H1 (cell line): ENCODE measurements at regions not wholly inside any gene's neighbourhood (a gene's known extent, or its start where the extent isn't known, plus 50 kb on each side); places are given as distances from the start of the nearest gene placed in this dataset.

Experiments
- CTCF ChIA-PET: fragments of 300-600 bp; sonication (Branson Sonifier 250); formaldehyde crosslinking; loops from one replicate; lab custom pipeline; 2021; ENCODE audit not compliant: partially characterized antibody; lab: Charles Lee
- POLR2A ChIA-PET: fragments of 300-600 bp; sonication (Branson Sonifier 250); formaldehyde crosslinking; loops from one replicate; lab custom pipeline; 2021; ENCODE audit warnings: inconsistent platforms; ENCODE audit not compliant: partially characterized antibody; lab: Charles Lee
- DNase-seq, 2 experiments: peaks; one replicate each; pipeline versions ENCODE4 v3.0.0 to v3.0.0-alpha.2; 2010 to 2022; ENCODE audit warnings: low spot score in 2 of 2, low read depth in 1 of 2, mixed read lengths in 1 of 2
- FAIRE-seq: peaks from 2 replicates; lab custom pipeline; 2011; peaks lifted over from hg19 to GRCh38; lab: Jason Lieb, UNC
- H2AFZ ChIP-seq: 2 replicates; pipeline ENCODE4 v1.8.1; 2012; ENCODE audit warnings: low read length, inconsistent platforms
- H2AK5ac ChIP-seq: 2 replicates; pipeline ENCODE4 v1.6.1; 2013; ENCODE audit warnings: low read depth, low read length
- H2BK120ac ChIP-seq: replicated peaks from 2 replicates; pipeline ENCODE3; 2013; ENCODE audit warnings: low read depth, low read length, inconsistent platforms
- H2BK12ac ChIP-seq: 2 replicates; pipeline ENCODE4 v1.6.1; 2013; ENCODE audit warnings: low read depth, low read length
- H2BK15ac ChIP-seq: 2 replicates; pipeline ENCODE4 v1.6.1; 2013; ENCODE audit warnings: low read length
- H2BK20ac ChIP-seq: 2 replicates; pipeline ENCODE4 v1.6.1; 2013; ENCODE audit warnings: low read length
- H2BK5ac ChIP-seq: 2 replicates; pipeline ENCODE4 v1.6.1; 2013; ENCODE audit warnings: low read depth, low read length
- H3K14ac ChIP-seq: 2 replicates; pipeline ENCODE4 v1.6.1; 2013; ENCODE audit warnings: inconsistent platforms; ENCODE audit not compliant: insufficient read length
- H3K18ac ChIP-seq: 2 replicates; pipeline ENCODE4 v1.6.1; 2013; ENCODE audit warnings: low read length; ENCODE audit errors: extremely low read depth
- H3K23ac ChIP-seq: 2 replicates; pipeline ENCODE4 v1.6.1; 2013; ENCODE audit warnings: inconsistent platforms; ENCODE audit not compliant: insufficient read length
- H3K23me2 ChIP-seq: 2 replicates; pipeline ENCODE4 v1.6.1; 2013; ENCODE audit warnings: low read depth, low read length
- H3K27ac ChIP-seq: 2 replicates; pipeline ENCODE4 v1.6.1; 2011; ENCODE audit warnings: low read depth, low read length, inconsistent platforms
- H3K27me3 ChIP-seq, 4 experiments: replicated peaks in 1 of 4; 1 replicate in 1 of 4; 2 replicates in 3 of 4; pipeline versions ENCODE4 v1.6.1 to v1.8.1; 2011 to 2013; ENCODE audit warnings: low read length in 3 of 4, mild to moderate bottlenecking in 3 of 4, inconsistent platforms in 2 of 4, mixed read lengths in 2 of 4, moderate library complexity in 1 of 4; ENCODE audit not compliant: control insufficient read depth in 3 of 4, insufficient read depth in 3 of 4; ENCODE audit errors: extremely low read depth in 1 of 4
- H3K36me3 ChIP-seq, 4 experiments: 2 replicates each; pipeline versions ENCODE4 v1.6.1 to v1.8.1; 2011 to 2013; ENCODE audit warnings: mild to moderate bottlenecking in 4 of 4, low read length in 3 of 4, moderate library complexity in 2 of 4, control low read depth in 1 of 4, inconsistent platforms in 1 of 4; ENCODE audit not compliant: insufficient read depth in 4 of 4, control insufficient read depth in 2 of 4
- H3K4ac ChIP-seq: replicated peaks from 2 replicates; pipeline ENCODE3; 2013; ENCODE audit warnings: low read length, low read depth, mixed read lengths, inconsistent platforms; ENCODE audit not compliant: insufficient read length
- H3K4me1 ChIP-seq, 4 experiments: replicated peaks in 1 of 4; 1 replicate in 1 of 4; 2 replicates in 3 of 4; pipeline versions ENCODE4 v1.6.1 to v1.8.1; 2011 to 2013; ENCODE audit warnings: low read length in 3 of 4, inconsistent platforms in 2 of 4, mixed read lengths in 1 of 4; ENCODE audit not compliant: insufficient read depth in 4 of 4, control insufficient read depth in 3 of 4
- H3K4me2 ChIP-seq, 2 experiments: 2 replicates each; pipeline versions ENCODE4 v1.6.1 to v1.8.1; 2011 to 2013; ENCODE audit warnings: low read depth in 2 of 2, low read length in 2 of 2, control low read depth in 1 of 2, inconsistent platforms in 1 of 2, mild to moderate bottlenecking in 1 of 2; ENCODE audit not compliant: insufficient read depth in 1 of 2
- H3K4me3 ChIP-seq, 4 experiments: fragments of 200-600, 300-600 bp in 1 of 4; sonication (generic), shearing (Covaris generic), sonication (Bioruptor Twin) in 1 of 4; 2 replicates each; pipeline versions ENCODE4 v1.5.1 to v1.8.1; 2011 to 2016; ENCODE audit warnings: low read length in 4 of 4, low read depth in 3 of 4, control low read depth in 2 of 4, inconsistent platforms in 2 of 4, mild to moderate bottlenecking in 2 of 4, mixed read lengths in 1 of 4, moderate library complexity in 1 of 4; ENCODE audit not compliant: insufficient read depth in 2 of 4; ENCODE audit errors: extremely low read depth in 1 of 4
- H3K56ac ChIP-seq: replicated peaks from 2 replicates; pipeline ENCODE3; 2013; ENCODE audit warnings: low read depth, mild to moderate bottlenecking, mixed read lengths, low read length, inconsistent platforms; ENCODE audit not compliant: insufficient read length
- H3K79me1 ChIP-seq: 2 replicates; pipeline ENCODE4 v1.6.1; 2013; ENCODE audit warnings: low read depth, low read length, control low read depth
- H3K79me2 ChIP-seq, 2 experiments: 2 replicates each; pipeline versions ENCODE4 v1.6.1 to v1.8.1; 2012 to 2013; ENCODE audit warnings: low read length in 2 of 2, mild to moderate bottlenecking in 2 of 2, inconsistent platforms in 1 of 2; ENCODE audit not compliant: insufficient read depth in 2 of 2, control insufficient read depth in 1 of 2
- H3K9ac ChIP-seq, 4 experiments: replicated peaks in 1 of 4; 1 replicate in 1 of 4; 2 replicates in 3 of 4; pipeline versions ENCODE4 v1.6.1 to v1.8.1; 2011 to 2013; ENCODE audit warnings: low read depth in 3 of 4, low read length in 3 of 4, control low read depth in 2 of 4, mild to moderate bottlenecking in 2 of 4, moderate library complexity in 2 of 4, inconsistent platforms in 1 of 4; ENCODE audit errors: extremely low read depth in 1 of 4
- H3K9me3 ChIP-seq, 2 experiments: 2 replicates each; pipeline versions ENCODE4 v1.6.1 to v1.8.1; 2012 to 2013; ENCODE audit warnings: mild to moderate bottlenecking in 2 of 2, moderate library complexity in 2 of 2, control low read depth in 1 of 2, inconsistent platforms in 1 of 2, low read depth in 1 of 2, low read length in 1 of 2, mixed read lengths in 1 of 2; ENCODE audit not compliant: insufficient read depth in 2 of 2
- H4K20me1 ChIP-seq, 2 experiments: replicated peaks in 1 of 2; 2 replicates each; pipeline versions ENCODE3 to v1.8.1; 2011 to 2013; ENCODE audit warnings: inconsistent platforms in 2 of 2, low read length in 2 of 2, mild to moderate bottlenecking in 1 of 2; ENCODE audit not compliant: insufficient read depth in 2 of 2, control insufficient read depth in 1 of 2
- H4K5ac ChIP-seq: 2 replicates; pipeline ENCODE4 v1.6.1; 2013; ENCODE audit warnings: low read length, low read depth, mixed read lengths, inconsistent platforms; ENCODE audit not compliant: insufficient read length
- H4K8ac ChIP-seq: 2 replicates; pipeline ENCODE4 v1.8.0; 2013; ENCODE audit warnings: mild to moderate bottlenecking, moderate library complexity, low read length, inconsistent platforms; ENCODE audit not compliant: insufficient read depth; ENCODE audit errors: extremely low read depth
- H4K91ac ChIP-seq: replicated peaks from 2 replicates; pipeline ENCODE3; 2013; ENCODE audit warnings: low read length, mixed read lengths, inconsistent platforms; ENCODE audit not compliant: insufficient read length
- NANOG ChIP-seq: IDR thresholded peaks from 2 replicates; pipeline ENCODE4 v1.6.1; 2011; ENCODE audit warnings: low read length, low read depth, mild to moderate bottlenecking, inconsistent platforms; ENCODE audit not compliant: insufficient read depth, poor library complexity, severe bottlenecking
- RAD21 ChIP-seq, 2 experiments: IDR thresholded peaks in 1 of 2; conservative IDR thresholded peaks in 1 of 2; 2 replicates each; pipeline ENCODE4 v1.6.1; 2011; ENCODE audit warnings: low read depth in 2 of 2, low read length in 2 of 2, improper control_type of control experiment in 1 of 2, inconsistent platforms in 1 of 2, mild to moderate bottlenecking in 1 of 2, moderate library complexity in 1 of 2
- WGBS, 2 experiments: shearing (Covaris generic) in 1 of 2; methylation state at CpG; one replicate each; pipeline versions ENCODE4 v1.1.6 to v1.1.7; 2013 to 2015; ENCODE audit warnings: low lambda C conversion rate in 2 of 2, mixed read lengths in 2 of 2, inconsistent platforms in 1 of 2, low coverage in 1 of 2, missing lambda C conversion rate in 1 of 2; ENCODE audit not compliant: insufficient replicate concordance in 2 of 2, insufficient coverage in 1 of 2, insufficient read length in 1 of 2; ENCODE audit errors: extremely low coverage in 1 of 2, missing lambda C conversion rate in 1 of 2; 5-methylcytosine and 5-hydroxymethylcytosine counted together
- TF ChIP-seq, protein P1 (sequence below), 3 experiments: IDR thresholded peaks; 1 replicate in 2 of 3; 2 replicates in 1 of 3; pipeline versions ENCODE4 v1.5.1 to v1.6.1; 2011; ENCODE audit warnings: low read length in 3 of 3, mild to moderate bottlenecking in 3 of 3, inconsistent platforms in 2 of 3, low read depth in 1 of 3, moderate library complexity in 1 of 3; ENCODE audit not compliant: insufficient read depth in 1 of 3; ENCODE audit errors: control extremely low read depth in 1 of 3

DNA sequence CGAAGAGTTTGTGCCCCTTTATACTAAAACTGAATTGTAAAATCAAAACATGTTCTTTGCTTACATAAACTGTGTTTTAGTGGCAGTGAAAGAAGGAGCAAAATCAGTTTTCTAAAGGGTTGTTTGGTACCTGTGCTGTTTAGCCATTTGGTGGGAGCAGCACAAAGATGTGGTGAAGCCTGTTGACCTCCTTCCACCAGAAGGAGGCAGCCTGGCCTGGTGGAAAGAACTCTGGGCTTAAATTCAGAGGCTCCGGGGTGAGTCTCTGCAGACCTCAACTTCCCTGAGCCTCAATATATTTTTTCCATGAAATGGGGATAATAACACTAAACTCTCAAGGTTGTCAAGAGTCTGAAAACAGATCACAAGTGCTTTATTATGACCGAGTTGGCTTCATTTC, 502.5 kb downstream of the VRK1 start:
- Histone ChIP-seq H4K20me1 (no peaks in the 10 kb centered on the region), H3K23me2 (no peaks in the 10 kb centered on the region), H4K91ac (no peak overlapping the region), H2BK20ac (no peak overlapping the region), H3K23ac (no peak overlapping the region), H3K79me2 (no peaks in the 10 kb centered on the region), H2BK5ac (no peak overlapping the region), H2BK15ac (no peak overlapping the region), H3K36me3 (no peaks in the 10 kb centered on the region), H3K4me1 (peaks cover 0 to 2% (median 0%) of the 10 kb centered on the region in 4 experiments; a peak in 1 of 7 replicates), H4K8ac (no peak overlapping the region), H3K9me3 (no peaks in the 10 kb centered on the region), H3K56ac (no peak overlapping the region), H3K27ac (no peak overlapping the region), H3K79me1 (no peaks in the 10 kb centered on the region), H3K18ac (no peak overlapping the region)
- CTCF ChIA-PET: interaction anchor here (0.6 to 4.0 kb wide), 15 partner anchors 8 to 1178 kb away, joined by 3 to 20 read pairs (median 4); no protein-coding TSS in a partner anchor
- peak; percentile 39 for FAIRE-seq
- 78% methylated on average over 3 of the region's 3 CpGs; no CpG with 5 or more reads in 1 of the 2 experiments for WGBS, 2 experiments
- no peak for DNase-seq
- TF ChIP-seq, protein P1, sequence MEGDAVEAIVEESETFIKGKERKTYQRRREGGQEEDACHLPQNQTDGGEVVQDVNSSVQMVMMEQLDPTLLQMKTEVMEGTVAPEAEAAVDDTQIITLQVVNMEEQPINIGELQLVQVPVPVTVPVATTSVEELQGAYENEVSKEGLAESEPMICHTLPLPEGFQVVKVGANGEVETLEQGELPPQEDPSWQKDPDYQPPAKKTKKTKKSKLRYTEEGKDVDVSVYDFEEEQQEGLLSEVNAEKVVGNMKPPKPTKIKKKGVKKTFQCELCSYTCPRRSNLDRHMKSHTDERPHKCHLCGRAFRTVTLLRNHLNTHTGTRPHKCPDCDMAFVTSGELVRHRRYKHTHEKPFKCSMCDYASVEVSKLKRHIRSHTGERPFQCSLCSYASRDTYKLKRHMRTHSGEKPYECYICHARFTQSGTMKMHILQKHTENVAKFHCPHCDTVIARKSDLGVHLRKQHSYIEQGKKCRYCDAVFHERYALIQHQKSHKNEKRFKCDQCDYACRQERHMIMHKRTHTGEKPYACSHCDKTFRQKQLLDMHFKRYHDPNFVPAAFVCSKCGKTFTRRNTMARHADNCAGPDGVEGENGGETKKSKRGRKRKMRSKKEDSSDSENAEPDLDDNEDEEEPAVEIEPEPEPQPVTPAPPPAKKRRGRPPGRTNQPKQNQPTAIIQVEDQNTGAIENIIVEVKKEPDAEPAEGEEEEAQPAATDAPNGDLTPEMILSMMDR (IDR thresholded peaks at IDR 0.05; ENCODE audit: control extremely low read depth in 1 of 3, insufficient read depth in 1 of 3, low read depth in 1 of 3, low read length in 3 of 3): peak; percentile 67 to 77 (median 73)
- TF ChIP-seq NANOG (no peak), RAD21 (IDR thresholded peaks at IDR 0.05 in 1 of 2, conservative IDR thresholded peaks at IDR 0.05 in 1 of 2; ENCODE audit: low read depth in 2 of 2, low read length in 2 of 2) (peak; percentile 79 to 88)
- TF ChIP-seq, all 59 proteins: peak for 2
- Histone ChIP-seq H3K4me3 (no peak overlapping the region), H2BK12ac (no peak overlapping the region), H3K27me3 (no peaks in the 10 kb centered on the region), H2BK120ac (no peak overlapping the region), H3K4me2 (no peak overlapping the region), H4K5ac (no peak overlapping the region), H3K14ac (no peak overlapping the region), H2AK5ac (no peak overlapping the region), H3K4ac (no peak overlapping the region), H2AFZ (no peak overlapping the region), H3K9ac (no peak overlapping the region)
- POLR2A ChIA-PET: no interaction called here
